BLaER1 (cell line): ENCODE measurements at regions not wholly inside any gene's neighbourhood (a gene's known extent, or its start where the extent isn't known, plus 50 kb on each side); places are given as distances from the start of the nearest gene placed in this dataset.
"Not testable (repeated sequence)": the region's sequence is repeated elsewhere in the genome, so short reads cannot be mapped to it uniquely, and the experiment has no call there.

Experiments used
- H3K27ac ChIP-seq: shearing (Covaris generic); formaldehyde crosslinking; 2 replicates; pipeline ENCODE4 v1.8.1; 2022
- H3K27me3 ChIP-seq: shearing (Covaris generic); formaldehyde crosslinking; 2 replicates; pipeline ENCODE4 v1.8.1; 2022
- H3K36me3 ChIP-seq: shearing (Covaris generic); formaldehyde crosslinking; 2 replicates; pipeline ENCODE4 v1.8.1; 2022
- H3K4me1 ChIP-seq: shearing (Covaris generic); formaldehyde crosslinking; 2 replicates; pipeline ENCODE4 v1.8.1; 2022
- H3K4me2 ChIP-seq: shearing (Covaris generic); formaldehyde crosslinking; 2 replicates; pipeline ENCODE4 v1.8.1; 2022
- H3K4me3 ChIP-seq: shearing (Covaris generic); formaldehyde crosslinking; 2 replicates; pipeline ENCODE4 v1.8.1; 2022
- H3K9ac ChIP-seq: shearing (Covaris generic); formaldehyde crosslinking; 2 replicates; pipeline ENCODE4 v1.8.1; 2022
- H3K9me3 ChIP-seq: shearing (Covaris generic); formaldehyde crosslinking; 2 replicates; pipeline ENCODE4 v1.8.1; 2022
- H4K20me1 ChIP-seq: shearing (Covaris generic); formaldehyde crosslinking; 2 replicates; pipeline ENCODE4 v1.8.1; 2022

- H3K9me3 ChIP-seq, H3K27ac ChIP-seq, H3K4me3 ChIP-seq, H3K36me3 ChIP-seq, H3K4me2 ChIP-seq, H4K20me1 ChIP-seq, H3K27me3 ChIP-seq, H3K9ac ChIP-seq: not testable (repeated sequence)
- H3K4me1 ChIP-seq, result peaks cover 19% of the 10 kb centered on the region
Observed at GRCh38 chr2:111434608-111434939, 313.9 kb downstream of the BCL2L11 start.

- peaks cover 14% of the 10 kb centered on the region for H3K4me1 ChIP-seq
- H3K36me3 ChIP-seq, H3K4me3 ChIP-seq, H3K9ac ChIP-seq, H4K20me1 ChIP-seq, H3K9me3 ChIP-seq, H3K27me3 ChIP-seq, H3K4me2 ChIP-seq, H3K27ac ChIP-seq: not testable (repeated sequence)
Observed at GRCh38 chr2:111435553-111436310, 315.0 kb downstream of the BCL2L11 start.

- not testable (repeated sequence) for H3K36me3 ChIP-seq, H3K4me3 ChIP-seq, H3K9ac ChIP-seq, H4K20me1 ChIP-seq, H3K27me3 ChIP-seq, H3K27ac ChIP-seq, H3K9me3 ChIP-seq, H3K4me2 ChIP-seq
- peaks cover 14% of the 10 kb centered on the region for H3K4me1 ChIP-seq
Observed at GRCh38 chr2:111436411-111436810, 315.7 kb downstream of the BCL2L11 start.

- not testable (repeated sequence) for H3K9me3 ChIP-seq, H4K20me1 ChIP-seq, H3K27ac ChIP-seq, H3K4me1 ChIP-seq, H3K4me2 ChIP-seq, H3K9ac ChIP-seq, H3K4me3 ChIP-seq, H3K36me3 ChIP-seq, H3K27me3 ChIP-seq
Observed at GRCh38 chr2:111437288-111437990, 316.7 kb downstream of the BCL2L11 start.

- H3K9me3 ChIP-seq, H3K4me2 ChIP-seq, H3K9ac ChIP-seq, H3K36me3 ChIP-seq, H3K27me3 ChIP-seq, H3K27ac ChIP-seq, H3K4me1 ChIP-seq, H4K20me1 ChIP-seq, H3K4me3 ChIP-seq: not testable (repeated sequence)
Observed at GRCh38 chr2:111438161-111438560, 317.4 kb downstream of the BCL2L11 start.

- not testable (repeated sequence) for H3K9ac ChIP-seq, H3K4me2 ChIP-seq
Observed at GRCh38 chr2:111439237-111439636, 318.5 kb downstream of the BCL2L11 start.

GRCh38 chr2:111441614-111442013 lies 320.9 kb downstream of the BCL2L11 start:
- H3K4me1 ChIP-seq, H3K27ac ChIP-seq, H3K9ac ChIP-seq: not testable (repeated sequence)

More at GRCh38 chr2:111439237-111439636, 318.5 kb downstream of the BCL2L11 start:
- H4K20me1 ChIP-seq, H3K36me3 ChIP-seq, H3K4me3 ChIP-seq, H3K9me3 ChIP-seq, H3K27ac ChIP-seq, H3K27me3 ChIP-seq, H3K4me1 ChIP-seq: not testable (repeated sequence)

GRCh38 chr2:111442767-111443454 lies 322.2 kb downstream of the BCL2L11 start:
- H3K36me3 ChIP-seq, result not testable (repeated sequence)

More at GRCh38 chr2:111441614-111442013, 320.9 kb downstream of the BCL2L11 start:
- not testable (repeated sequence) for H3K9me3 ChIP-seq, H3K27me3 ChIP-seq, H3K36me3 ChIP-seq, H3K4me2 ChIP-seq, H4K20me1 ChIP-seq, H3K4me3 ChIP-seq

GRCh38 chr2:111444516-111444915 lies 323.8 kb downstream of the BCL2L11 start:
- H3K36me3 ChIP-seq, H3K4me3 ChIP-seq, H3K27ac ChIP-seq, H4K20me1 ChIP-seq, H3K9ac ChIP-seq, H3K27me3 ChIP-seq, H3K4me1 ChIP-seq, H3K4me2 ChIP-seq, H3K9me3 ChIP-seq: not testable (repeated sequence)

More at GRCh38 chr2:111442767-111443454, 322.2 kb downstream of the BCL2L11 start:
- not testable (repeated sequence) for H3K27me3 ChIP-seq, H4K20me1 ChIP-seq, H3K9me3 ChIP-seq, H3K4me1 ChIP-seq, H3K4me3 ChIP-seq, H3K27ac ChIP-seq, H3K9ac ChIP-seq, H3K4me2 ChIP-seq

GRCh38 chr2:111445191-111445929 lies 324.6 kb downstream of the BCL2L11 start:
- H3K9ac ChIP-seq, H3K27ac ChIP-seq, H4K20me1 ChIP-seq, H3K4me1 ChIP-seq, H3K36me3 ChIP-seq, H3K9me3 ChIP-seq, H3K4me2 ChIP-seq, H3K4me3 ChIP-seq, H3K27me3 ChIP-seq: not testable (repeated sequence)

- H3K4me3 ChIP-seq, H3K9me3 ChIP-seq, H3K4me2 ChIP-seq, H3K9ac ChIP-seq, H3K36me3 ChIP-seq, H3K4me1 ChIP-seq, H4K20me1 ChIP-seq, H3K27me3 ChIP-seq, H3K27ac ChIP-seq: not testable (repeated sequence)
Observed at GRCh38 chr2:111445941-111446340, 325.2 kb downstream of the BCL2L11 start.

- not testable (repeated sequence) for H4K20me1 ChIP-seq, H3K9ac ChIP-seq, H3K36me3 ChIP-seq, H3K27me3 ChIP-seq, H3K9me3 ChIP-seq, H3K27ac ChIP-seq, H3K4me2 ChIP-seq, H3K4me3 ChIP-seq, H3K4me1 ChIP-seq
Observed at GRCh38 chr2:111447482-111447881, 326.8 kb downstream of the BCL2L11 start.

GRCh38 chr2:111448796-111449195 lies 328.1 kb downstream of the BCL2L11 start:
- not testable (repeated sequence) for H4K20me1 ChIP-seq, H3K4me3 ChIP-seq, H3K4me1 ChIP-seq, H3K9ac ChIP-seq, H3K27me3 ChIP-seq, H3K27ac ChIP-seq, H3K36me3 ChIP-seq, H3K9me3 ChIP-seq, H3K4me2 ChIP-seq

GRCh38 chr2:111450526-111450925 lies 329.8 kb downstream of the BCL2L11 start:
- not testable (repeated sequence) for H3K4me1 ChIP-seq, H3K27me3 ChIP-seq, H3K4me2 ChIP-seq, H4K20me1 ChIP-seq, H3K4me3 ChIP-seq, H3K9me3 ChIP-seq, H3K36me3 ChIP-seq, H3K27ac ChIP-seq, H3K9ac ChIP-seq
